NCI-H146 (cell line): ENCODE measurements at regions not wholly inside any gene's neighbourhood (a gene's known extent, or its start where the extent isn't known, plus 50 kb on each side); places are given as distances from the start of the nearest gene placed in this dataset.

Experiments
- DNase-seq: peaks from one replicate; lab custom pipeline; 2025; lab: John Stamatoyannopoulos, UW

DNA sequence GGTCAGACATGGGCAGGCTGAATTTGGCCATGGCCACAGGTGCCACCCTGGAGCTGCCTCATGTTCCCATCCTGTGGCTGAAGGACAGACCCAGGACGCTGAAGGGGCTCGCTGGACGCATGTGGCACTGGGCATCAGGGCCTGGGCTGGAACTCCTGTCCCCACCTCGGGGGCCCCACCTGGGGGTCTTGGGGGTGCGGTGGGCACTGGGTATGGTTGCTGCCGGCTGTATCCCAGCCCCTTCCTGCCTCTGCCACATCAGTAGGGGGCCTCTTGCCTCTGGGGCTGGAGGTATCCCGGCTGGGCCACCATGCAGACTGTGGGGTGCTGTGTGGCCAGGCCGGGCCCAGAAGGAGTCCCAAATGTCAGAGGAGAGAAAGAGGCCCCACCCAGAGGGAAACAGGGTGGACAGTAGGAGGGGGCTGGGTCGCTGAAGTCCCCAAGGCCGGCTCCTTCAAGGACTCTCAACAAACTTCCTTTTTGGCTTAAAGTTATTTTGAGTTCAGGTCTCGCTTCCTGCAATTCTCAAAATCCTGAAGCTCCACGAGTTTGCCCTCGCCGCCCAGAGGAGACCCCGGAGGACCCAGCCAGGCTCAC is 78.7 kb downstream of the SIK1 start:
- no peak for DNase-seq

DNA sequence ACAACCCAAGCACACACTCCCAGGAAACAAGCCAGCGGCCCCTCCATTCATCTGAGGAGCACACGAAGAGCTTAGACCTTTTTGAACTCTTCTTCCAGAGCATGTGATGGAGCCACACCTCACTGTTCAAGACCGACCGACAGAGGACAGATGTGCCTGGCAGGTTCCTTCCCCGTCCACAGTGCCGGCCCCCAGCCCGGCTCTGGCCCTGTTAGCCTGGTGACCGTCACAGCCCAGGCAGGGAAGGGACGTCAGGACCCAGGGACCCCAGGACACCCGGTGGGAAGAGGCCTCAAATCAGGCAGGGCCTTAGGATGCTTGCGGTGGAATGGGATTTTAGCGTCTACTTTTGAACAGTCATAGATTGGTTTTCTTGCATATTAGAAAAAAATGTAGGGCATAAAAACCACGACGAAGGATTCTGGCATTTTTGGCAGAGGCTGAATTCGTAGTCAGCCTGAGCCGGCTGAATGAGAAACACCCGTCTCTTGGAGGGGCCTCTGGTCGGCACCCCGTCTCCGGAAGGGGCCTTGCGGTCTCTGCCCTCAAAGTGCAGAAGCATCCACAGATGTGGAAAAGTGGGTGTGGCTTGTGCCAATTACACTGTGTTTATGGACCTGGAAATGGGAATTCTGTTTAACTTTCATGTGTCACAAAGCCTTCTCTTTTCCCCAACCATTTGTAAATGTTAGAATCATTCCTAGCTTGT is 79.3 kb downstream of the SIK1 start:
- DNase-seq = no peak

DNA sequence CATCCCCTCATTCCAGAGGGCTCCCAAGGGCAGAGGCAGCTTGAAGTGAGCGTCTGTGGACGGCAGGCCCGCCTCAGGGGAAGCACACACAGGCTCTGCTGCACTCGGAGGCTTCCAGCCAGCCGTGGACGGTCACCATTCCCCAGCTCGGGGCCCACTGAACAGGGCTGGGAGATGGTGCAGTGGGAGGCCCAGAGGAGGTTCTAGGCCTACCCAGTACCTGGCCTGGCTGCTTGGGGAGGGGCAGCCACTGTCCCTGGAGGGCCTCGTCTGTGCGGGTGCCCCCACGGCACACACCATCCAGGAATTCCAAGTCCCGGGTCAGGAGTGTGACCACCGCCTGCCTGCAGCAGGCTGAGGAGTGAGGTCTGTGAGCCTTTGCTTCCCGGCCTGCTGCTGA is 80.4 kb downstream of the SIK1 start:
- DNase-seq = no peak

DNA sequence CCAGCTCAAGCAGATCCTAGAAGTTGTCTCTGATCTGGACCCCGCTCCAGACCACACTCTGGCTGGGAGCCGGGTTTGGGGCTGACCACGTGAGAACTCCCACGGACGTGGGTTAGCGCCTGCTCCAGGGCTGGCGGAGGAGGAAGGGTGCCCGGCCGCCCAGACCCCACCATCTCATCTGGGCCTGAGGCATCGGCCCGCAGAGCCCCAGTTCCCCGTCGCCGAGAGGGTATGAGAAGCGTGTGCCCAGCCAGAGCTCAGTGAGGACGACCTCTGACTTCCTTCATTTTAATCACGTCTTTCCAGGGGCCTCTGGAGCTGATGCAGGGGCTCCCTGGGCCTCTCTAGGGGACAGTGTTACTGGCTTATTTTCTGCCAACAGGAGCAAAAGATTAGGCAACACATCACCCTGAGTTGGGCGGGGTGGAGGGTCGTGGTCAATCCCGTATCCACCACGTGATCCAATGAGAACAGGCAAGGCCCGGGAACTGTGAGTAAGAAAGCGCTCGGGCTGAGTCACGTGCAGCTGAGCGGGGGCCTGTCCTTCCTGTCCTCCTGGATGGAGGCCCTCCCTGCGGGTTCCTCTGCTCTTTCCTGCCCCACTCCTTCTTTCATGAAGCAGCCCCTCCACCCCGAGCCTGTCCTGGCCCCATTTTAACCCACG is 81.1 kb downstream of the SIK1 start:
- no peak for DNase-seq

DNA sequence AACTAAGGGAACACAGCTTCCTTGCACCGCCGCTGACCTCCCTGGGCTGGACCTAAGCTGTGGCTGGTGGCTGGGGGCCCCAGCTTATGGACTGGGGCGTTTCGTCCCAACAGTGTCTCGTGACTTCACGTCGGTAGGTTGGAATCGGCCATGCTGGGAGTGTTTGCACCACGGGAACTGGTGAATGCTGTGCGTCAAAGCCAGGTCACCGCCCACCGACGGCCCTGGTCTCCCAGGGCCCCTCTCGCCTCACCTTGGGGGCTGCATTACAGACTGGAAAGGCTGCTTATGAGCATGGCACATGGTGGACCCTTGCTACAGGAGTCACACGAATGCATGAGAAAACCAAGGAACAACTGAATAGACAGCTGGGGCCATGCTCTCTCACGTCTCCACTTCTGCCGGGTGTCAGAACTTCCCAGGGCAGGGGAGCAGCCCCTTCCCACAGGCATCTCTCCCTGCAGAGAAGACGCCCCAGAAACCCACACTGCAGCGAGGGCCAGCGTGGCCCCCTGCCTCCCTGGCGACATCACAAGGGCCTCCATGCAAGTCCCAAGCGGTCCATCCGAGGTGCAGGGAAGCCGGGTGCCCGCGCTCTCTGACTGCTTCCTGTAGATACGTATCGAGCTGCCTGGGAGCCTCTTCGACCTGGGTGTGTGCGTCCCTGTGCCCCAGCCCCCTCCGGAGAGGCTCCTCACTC is 81.7 kb downstream of the SIK1 start:
- no peak for DNase-seq

DNA sequence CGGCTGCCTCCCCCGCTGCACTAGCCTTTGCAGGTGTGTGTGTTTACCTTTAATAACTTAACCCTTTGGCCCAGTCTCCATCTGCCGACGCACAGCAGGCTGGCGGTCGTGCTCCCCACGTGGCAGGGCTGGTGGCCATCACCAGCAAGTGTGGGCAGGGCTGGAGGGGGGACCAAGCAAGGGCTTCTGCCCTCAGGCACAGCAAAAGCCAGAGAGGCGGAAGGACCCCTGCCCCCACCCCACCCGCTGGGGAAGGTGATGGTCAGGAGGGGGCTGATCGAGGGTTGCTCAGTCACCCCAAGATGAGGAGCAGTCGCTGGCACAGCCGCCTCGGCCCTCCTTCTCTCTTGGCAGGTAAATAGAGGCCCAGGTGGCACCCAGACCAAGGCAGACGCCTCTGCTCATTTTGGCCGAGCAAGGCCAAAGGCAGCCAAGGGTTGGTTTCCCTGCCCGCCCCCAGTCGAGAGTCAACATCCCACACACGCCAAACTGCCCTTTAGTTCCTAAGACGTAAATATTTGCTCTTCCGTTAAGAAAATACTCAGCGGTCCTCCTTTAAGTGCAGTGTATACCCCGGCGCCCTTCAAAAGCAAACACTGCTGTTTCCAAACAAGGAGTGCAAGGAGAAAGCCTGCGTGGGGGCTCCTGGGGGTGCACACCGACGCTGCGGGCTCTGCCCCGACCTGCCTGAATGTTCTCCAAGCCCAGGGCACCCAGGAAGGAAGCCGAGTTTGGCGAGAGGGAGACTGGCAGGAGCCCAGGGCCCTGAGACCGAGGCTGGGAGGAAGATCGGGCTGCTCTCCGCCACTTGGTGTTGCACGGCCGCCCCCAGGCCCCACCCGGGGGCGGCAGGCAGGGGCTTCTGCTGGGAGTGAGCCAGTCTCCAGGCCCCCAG is 82.7 kb downstream of the SIK1 start:
- DNase-seq = peak; percentile 33

DNA sequence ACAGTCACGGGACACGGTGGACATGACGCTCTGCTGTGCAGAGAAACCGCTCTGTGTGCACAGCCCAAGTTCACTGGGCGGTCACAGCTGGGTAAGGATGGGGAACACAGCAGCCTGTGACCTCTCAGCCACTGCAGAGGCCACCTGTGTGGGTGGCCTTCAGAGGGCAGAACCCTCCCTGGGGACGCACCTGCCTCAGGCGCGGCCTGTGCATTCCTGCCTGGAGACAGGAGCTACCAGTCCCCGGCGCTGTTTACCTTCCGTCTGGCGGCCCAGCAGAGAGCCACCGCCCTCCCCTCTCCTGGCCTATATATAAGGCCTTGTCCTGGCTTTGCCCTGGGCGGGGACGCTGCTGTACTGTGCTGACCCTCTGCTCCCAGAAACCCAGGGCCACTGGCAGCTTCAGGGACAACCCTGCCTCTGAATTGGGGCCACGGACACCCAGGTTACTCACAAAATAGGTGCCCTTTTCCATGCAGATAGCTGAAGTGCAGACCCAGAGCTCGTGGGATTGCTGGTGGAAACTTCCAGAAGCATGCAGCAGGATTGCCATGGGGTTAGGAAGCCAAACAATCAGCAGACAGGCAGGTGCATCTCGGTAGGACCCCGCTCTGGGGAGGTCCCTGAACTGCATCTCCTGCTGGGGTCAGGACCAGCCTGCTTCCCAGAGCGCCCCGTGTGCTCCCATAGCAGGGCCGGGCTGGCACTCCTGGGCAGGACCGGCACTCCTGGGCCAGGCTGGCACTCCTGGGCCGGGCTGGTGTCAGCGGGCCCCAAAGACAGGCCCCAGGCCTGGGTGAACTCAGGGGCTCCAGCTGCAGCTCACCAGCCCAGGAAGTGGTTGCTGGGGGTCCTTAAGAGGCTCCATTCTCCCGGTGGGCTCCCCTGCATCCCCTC is 83.6 kb downstream of the SIK1 start:
- peak; percentile 91 for DNase-seq

DNA sequence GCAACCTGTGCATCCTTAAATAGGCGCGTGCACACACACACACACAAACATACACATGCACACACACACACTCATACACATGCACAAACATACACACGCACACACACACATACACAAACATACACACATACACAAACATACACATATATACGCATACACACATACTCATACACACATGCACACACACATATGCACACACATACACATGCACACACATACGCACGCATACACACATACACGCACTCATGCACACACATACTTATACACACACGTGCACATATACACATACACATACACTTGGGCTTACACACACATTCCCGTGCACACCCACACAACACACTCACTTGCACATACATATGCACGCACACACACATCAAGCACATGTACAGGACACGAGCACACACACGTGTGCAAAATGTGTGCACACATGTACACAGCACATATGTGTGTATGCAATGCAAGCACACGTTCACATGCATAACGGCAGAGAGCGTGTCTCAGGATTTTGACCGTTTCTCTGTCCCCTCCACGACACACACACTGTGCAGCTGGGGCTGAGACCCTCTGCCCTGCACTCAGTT is 84.5 kb downstream of the SIK1 start:
- DNase-seq = no peak

DNA sequence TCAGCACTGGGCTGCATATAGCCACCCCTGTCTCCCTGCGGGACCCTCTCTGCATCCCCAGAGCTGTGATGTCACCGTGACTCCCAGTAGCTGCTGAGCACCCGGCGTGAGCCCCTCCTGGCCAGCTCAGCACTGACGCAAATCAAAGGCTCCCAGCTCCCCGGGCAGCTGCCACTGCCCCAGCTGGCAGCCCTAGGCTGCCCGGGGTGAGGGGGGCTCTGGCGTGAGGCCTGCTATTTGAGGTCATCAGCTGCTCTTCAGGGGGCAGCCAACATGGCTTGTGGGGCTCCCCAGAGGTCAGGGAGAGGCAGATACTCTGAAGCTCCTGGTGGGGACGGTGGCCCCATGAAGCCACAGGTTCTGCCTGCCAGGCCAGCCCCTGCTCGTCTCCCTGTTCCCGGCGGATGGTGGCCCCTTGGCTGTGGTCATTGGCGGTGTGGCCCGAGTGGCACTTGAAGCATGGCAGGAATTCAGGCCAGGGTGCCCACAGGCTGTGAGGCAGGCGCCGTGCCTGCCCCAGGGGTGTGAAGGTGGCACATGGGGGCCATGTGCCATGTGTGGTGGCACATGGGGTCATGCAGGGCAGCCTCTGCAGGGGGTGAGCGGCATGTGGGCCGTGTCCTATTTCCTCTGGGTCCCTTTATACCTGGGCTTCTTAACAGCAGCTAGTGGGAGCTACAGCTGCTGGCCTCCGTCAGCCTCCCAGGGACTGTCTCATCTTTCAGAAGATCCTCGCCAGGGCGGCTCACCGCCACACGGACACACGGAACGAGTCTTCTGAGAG is 85.4 kb downstream of the SIK1 start:
- DNase-seq = no peak

DNA sequence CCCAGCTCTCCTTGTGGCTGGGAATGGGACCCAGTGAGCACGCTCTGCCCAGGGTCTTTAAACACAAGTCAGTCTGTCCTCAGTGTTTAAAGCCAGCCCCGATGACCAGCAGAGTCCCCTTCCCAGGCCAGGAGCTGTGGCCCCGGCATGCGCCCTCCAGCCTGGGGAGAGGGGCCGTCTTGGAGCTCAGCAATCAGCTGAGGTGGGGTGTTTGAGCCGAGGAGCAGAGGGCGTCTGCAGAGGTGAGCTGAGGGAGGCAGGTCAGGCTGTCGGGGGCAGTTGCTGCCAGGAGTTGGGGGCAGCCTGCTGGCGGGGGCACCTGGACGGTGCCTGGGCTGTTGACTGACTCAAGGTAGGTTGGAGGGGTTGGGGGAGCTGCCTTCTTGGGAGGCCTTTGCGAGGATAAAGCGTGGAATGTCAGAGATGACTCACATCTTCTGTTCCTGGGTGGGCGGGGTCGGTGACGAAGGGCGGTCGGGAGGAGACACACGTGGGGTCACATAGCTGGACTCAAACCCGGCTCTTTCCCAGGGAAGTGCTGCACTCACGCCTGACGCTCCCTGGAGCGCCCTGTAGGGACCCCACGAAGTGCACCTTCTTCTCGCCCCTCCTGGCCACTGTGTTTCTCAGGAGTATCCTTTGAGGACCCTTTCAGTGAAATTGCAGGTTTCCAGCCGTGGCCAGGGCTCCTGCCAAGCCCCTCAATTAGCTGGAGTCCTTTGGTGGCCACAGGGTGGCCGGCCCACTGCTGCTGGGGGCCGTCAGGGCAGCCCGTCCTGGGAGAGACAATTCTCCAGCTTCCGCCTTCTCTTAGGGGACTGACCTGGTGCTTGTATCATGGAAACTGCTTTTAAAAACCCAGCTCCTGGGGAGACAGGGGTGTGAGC is 86.2 kb downstream of the SIK1 start:
- no peak for DNase-seq

DNA sequence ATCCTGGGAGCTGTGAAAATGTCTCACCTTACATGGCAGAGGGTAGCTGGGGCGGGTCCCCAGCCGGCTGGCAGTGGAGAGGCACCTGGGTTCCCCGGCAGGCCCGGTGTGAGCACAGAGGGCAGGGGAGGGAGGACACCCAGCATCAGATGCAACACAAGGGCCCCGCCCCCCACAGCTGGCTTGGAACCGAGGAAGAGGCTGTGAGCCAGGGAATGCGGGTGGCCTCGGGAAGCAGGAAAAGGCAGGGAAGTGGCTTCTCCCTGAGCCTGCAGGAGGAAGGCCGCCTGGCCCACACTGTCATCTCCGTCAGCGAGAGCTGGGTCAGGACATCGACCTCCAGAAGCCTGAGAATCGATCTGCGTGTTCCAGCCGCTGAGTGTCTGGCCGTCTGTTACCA is 87.3 kb downstream of the SIK1 start:
- no peak for DNase-seq

DNA sequence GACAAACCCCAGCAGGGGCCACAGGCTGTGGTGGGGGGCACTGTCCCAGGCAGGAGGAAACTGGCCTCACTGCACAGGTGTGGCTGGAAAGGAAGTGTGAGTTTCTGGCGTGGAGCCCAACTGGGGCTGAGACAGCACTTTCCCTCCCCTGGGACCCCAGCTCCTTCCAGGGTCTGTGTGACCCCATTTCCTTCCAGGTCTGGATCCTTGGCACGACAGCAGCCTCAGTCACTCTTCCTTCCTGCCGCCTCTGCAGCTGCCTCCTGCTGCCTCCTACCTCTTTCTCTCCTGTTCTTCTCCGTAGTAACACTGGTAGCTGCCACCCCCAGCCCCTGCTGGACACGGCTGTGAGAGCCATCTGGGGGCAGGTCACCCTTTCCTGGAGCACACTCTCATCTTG is 88.0 kb downstream of the SIK1 start:
- no peak for DNase-seq

DNA sequence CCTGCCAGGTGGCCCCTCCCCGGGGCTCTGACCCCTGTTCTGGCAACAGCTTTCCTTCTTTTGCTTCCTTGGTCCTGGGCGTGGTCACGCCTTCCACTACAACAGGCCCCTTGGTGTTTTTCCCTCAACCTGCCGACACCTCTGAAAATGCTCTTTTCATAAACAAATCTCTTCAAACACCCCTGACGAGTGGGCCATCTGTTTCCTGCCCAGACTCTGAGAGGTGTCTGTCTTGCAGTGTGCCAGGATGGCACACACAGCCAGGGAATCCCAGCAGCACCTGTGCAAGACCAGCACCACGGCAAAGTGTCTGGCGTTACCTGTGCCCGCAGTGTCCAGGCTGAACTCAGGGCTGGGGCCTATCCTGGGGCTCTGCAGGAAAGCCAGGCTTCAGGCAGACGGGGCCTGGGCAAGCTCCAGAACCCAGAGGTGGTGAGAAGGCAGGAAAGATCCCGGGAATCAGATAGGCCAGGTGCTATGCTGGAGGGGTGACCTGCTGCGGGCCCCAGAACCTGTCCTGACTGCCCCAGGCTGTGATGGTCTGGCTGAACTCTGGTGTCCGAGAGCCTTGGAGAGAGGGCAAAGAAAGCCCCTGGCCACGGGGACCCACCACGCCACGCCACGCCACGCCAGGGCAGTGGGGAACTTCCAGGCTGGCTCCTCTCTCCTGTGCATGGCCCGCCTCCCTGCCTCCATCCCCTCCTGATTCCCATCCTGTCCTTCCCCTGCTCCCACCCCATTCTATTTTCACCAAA is 88.9 kb downstream of the SIK1 start:
- no peak for DNase-seq

DNA sequence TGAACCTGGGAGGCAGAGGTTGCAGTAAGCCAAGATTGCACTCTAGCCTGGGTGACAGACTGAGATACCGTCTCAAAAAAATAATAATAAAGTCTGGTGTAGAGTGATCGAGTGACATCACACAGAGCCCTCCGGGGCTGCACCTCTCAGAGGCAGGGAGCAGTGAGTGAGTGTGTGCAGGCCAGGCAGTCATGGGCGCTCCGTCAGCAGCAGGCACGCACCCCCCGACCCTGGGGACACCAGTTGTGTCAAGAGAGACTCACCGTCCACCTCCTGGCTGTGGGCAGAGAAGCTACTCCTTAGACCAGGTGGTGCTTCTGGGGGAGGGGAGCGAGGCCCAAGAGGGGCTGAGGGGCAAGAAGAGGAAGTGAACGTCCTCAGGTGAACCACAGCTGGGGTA is 91.8 kb downstream of the SIK1 start:
- DNase-seq = no peak

DNA sequence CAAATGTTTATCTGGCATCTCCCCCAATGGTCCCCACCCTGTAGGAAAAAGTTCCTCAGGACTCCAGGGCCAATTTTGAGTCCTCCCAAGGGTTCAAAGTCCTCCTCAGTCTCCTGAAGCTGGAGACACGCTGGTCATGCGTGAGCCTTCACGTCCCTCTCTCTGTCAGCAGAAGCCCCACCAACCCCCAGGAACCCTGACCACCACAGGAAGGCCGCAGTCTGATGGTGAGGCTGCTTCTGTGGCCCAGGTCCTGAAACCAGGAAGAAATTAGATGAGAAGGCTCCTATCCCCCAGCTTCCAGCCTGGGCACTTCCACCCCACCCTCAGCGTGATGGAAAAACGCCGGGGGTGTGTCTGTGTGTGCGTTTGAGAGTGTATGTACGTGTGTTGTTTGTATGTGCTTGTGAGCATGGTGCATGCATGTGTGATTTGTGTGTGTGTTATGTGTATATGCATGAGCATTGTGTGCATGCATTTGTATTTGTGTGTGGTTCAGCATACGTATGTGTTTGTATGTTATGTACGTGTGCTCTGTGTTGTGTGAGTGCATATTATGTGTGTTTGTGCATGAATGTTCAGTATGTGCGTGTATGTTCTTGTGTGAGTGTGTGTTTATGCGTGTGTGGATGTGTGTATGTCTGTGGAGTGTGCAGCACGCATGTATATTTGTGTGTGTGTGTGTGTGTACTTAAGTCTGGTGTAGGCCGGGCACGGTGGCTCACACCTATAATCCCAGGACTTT is 92.5 kb downstream of the SIK1 start:
- no peak for DNase-seq

DNA sequence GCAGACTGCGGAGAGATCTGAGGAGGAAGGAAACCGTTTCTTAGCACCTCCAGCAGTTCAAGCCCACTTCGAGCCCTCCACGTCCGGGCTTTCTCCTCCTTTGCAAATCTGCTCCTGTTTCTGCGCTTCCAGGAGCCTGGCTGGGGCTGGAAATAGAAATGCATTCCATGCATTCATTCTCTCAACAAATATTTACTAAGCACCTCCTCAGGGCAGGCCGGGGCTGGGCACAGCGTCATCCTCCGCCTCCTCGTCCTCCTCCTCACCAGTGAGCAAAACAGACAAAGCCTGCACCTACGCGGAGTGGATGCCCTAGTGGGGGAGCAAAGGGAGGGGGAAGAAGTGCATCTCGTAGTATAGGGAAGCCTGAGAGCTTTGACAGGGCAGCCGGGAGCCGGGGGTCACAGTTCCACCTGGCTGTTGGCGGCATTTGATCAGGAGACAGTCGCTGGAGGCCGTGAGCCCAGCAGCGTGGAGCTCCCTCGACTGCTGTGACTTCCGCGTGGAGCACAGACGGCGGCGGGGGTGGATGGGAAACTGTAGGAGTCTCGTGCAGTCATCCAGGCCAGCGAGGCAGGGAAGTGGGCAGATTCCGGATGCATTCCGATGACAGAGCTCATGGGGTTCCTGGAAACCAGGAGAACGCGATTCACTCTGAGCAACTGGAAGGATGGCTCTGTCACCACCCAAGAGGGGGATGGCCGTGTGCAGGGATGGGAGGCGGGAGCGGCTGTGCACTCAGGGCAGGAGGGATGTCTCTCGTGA is 93.5 kb downstream of the SIK1 start:
- no peak for DNase-seq
